GM18502 (cell line): ENCODE measurements at regions not wholly inside any gene's neighbourhood (a gene's known extent, or its start where the extent isn't known, plus 50 kb on each side); places are given as distances from the start of the nearest gene placed in this dataset.

Experiments used
- ATAC-seq: cut with Tn5 transposase; IDR thresholded peaks from one replicate; pipeline ENCODE4 v1.9.1; 2021; ENCODE audit warnings: mild to moderate bottlenecking; ENCODE audit not compliant: unreplicated experiment, poor library complexity

DNA sequence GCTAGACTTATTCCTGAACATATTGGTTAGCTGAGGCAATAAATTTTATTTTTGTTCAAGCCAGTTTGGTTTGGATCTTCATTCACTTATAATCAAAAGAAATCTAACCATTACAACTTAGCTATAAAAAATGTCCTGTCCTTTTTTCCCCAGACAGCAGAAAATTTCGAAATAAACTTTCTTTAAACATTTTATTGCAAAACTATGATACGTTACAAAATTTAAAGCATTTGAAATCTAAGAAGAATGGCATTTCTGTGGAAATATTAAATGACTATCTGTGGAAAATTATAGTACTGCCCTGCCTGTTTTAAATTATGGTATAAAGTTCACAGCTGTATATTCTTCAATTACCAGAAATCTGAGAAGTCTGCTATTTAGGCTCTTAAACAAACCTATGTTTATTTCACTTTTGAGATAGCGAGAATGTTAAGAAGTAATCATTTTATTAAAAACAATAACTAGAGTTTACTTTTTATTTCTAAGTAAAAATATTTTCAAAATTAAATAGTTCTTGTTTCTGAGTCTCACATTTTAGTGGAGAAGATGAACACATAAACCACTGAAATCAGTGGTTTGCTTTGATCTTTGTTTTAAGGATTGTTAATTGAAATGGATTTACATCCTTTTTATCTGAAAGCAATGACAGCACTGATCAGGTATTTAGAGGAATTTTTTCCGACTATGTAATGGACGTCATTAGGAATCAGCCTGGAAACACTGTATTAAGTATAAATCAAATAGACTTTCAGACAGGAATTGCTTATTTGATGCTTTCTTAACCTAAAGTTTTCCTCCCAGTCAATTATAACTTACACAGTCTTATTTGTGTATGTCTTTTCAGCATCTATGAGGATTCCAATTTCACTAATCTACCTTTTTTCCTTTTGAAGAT is 553.7 kb downstream of the COL12A1 start:
- ATAC-seq = no peak

DNA sequence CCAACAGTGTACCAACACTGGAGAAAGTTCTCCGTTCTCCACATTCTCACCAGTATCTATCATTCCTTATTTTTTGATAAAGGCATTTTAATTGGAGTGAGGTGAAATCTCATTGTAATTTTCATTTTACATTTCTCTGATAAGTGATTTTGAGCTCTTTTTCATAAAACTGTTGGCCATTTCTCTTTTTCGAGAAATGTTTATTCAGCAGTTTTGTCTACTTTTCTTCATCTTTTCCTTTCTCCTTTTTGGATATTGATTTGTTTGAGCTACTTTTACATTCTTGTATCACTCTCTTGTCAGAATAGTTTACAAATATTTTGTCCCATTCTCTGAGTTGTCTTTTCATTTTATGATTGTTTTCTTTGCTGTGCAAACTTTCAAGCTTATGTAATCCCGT is 555.2 kb downstream of the COL12A1 start:
- ATAC-seq = no peak

GRCh38 chr6:74646461-74646860 is 559.4 kb downstream of the COL12A1 start:
- no peak for ATAC-seq

- ATAC-seq = no peak
Measured at GRCh38 chr6:74645108-74645849, 560.6 kb downstream of the COL12A1 start.

DNA sequence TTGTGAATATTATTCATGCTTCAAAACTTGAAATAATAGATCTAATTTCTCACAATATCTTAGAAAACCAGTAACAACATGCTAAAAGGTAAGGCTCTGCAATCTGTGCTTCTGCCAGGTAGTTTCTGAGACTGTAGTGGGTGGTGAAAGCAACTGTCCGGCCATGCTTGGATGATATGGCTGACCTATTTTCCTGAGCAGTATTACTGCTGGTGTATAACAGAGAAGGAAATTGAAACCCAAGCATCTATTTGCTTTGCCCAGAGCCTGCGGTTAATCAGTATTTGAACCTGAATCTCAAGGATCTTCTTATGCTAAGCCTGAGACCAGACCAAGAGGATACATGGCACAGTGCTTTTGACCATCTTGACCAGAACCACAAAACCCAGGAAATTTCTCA is 563.8 kb downstream of the COL12A1 start:
- no peak for ATAC-seq

DNA sequence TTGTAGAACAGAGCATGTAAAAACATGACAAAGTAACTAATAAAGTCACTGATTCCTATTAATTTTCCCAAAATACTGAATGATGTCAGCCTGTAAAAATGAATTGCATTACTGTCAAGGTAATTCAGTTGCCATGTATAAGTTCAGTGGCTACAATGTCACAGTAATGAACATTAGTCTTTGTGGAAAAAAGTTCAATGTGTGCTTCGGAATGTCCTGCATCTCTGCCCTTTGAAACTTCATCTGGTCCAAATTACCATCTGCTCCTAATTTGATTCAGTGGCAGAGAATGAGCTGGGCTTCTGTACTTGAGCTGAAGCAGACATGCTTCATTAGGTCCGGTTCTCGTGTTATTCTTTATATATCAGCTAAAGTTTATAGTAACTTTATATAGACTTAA is 567.4 kb downstream of the COL12A1 start:
- ATAC-seq = no peak

DNA sequence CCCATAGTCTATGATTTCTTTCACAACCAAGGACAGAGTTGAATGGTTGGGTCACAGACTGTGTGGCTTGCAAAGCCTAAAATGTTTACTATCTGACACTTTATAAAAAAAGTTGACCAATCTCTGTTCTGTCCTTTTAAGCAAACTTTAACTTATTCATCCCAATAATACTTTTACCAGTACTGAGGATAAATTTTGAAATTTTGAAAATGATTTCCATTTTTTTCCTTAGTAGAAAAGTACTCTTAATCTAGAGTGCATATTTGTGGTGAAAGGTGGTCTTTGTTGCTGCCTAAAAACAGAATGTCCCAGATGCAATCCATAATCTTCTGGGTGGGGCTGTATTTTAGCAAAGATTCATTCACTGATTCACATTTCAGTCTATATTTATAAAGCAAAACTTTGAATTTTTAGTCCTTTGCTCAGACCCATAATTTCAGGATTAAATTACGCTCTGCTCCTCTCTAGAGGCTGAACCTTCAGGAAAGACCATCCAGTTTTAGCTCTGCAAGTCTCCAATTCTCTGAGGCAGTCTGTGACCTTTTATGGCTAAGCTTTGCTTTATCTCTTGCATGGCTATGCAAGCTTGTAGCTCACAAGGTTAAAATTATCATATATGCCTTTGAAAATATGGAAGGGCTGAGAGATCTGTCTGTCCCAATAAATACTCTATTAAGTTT is 573.5 kb downstream of the COL12A1 start:
- no peak for ATAC-seq

DNA sequence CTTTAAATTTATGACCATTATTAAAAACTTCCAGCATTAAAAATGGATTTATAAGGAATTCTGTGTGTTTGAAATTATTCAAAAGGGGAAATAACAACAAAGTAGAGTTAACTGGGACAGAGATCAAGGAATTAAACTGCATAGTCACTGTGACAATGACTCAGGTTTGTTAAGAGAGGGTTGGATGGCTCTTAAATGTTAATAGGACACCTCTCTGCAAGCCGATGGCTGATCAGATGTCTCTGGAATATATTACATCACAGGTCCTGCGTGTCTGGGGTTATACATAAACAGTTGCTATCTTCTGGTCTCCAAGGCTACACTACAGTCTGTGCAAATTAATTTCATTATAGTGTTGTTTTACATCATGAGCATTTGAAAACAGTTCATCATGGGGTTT is 574.3 kb downstream of the COL12A1 start:
- no peak for ATAC-seq

DNA sequence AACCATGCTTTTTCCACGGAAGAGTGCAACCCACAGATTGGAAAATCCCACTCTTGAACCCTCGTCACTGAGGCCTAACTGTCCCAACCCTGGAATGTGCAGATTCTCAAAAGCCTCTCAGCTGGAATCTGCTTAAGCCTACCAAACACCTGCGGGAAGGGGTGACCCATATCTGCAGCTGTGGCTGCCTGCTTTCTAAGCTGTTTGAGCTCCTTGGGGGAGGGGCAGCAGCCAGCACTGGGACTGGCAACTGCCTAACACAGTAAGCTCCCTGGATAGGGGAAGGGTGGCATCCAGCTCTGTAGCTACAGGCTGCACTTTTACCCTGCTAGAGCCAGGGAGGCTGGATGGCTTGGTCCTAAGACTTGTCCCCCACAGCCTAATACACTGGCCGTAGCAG is 579.6 kb downstream of the COL12A1 start:
- ATAC-seq = no peak

DNA sequence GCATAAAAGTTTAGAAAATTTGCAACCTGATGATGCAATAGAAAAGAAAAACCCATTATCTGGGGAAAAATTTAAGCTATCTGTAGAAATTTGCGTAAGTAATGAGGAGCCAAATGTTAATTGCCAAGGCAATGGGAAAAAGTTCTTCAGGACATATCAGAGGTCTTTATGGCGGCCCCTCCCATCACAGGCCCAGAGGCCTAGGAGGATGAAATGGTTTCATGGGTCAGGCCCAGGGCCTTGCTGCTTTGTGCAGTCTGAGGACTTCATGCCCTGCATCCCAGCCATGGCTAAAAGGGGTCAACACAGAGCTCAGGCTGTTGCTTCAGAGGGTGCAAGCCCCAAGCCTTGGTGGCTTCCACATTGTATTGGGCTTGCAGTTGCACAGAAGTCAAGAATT is 582.8 kb downstream of the COL12A1 start:
- ATAC-seq = no peak

DNA sequence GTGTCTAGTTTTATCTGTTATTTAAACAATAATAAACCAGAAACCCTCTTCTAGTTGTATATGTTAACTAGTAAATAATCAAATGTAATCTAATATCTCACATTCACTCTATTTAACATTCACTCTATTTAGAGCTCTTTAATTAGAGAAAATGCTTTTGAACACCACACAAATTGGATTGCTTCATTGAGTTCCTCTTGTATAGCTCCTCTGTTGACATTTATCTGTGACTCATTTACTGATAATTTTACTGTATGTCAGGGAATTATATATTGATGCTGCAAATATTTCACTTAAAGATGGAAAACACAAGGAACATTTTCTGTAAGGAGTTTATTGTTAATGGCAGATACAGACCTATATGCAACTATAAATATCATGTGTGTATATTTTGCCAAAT is 594.6 kb downstream of the COL12A1 start:
- no peak for ATAC-seq

DNA sequence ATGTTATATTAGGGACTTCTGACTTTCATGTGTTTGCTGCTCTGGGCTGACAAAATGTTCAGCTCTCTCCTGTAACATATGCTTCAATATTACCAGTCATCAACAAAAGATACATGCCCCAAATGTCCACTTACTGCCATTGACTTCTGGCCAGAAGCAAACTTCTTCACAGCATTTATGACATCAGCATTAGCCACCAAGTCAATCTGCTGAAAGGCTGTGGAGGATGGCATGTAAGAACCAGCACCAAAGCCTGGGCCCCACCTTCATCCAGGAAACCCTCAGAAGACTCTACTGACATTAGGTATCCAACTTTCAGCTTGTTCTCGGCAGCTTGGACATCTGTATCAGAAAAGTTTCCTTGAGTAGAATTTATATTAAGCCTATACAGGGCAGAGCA is 595.5 kb downstream of the COL12A1 start:
- no peak for ATAC-seq

- no peak for ATAC-seq
Measured at GRCh38 chr6:74609871-74610270, 596.0 kb downstream of the COL12A1 start.

- no peak for ATAC-seq
Measured at GRCh38 chr6:74607934-74608333, 597.9 kb downstream of the COL12A1 start.

DNA sequence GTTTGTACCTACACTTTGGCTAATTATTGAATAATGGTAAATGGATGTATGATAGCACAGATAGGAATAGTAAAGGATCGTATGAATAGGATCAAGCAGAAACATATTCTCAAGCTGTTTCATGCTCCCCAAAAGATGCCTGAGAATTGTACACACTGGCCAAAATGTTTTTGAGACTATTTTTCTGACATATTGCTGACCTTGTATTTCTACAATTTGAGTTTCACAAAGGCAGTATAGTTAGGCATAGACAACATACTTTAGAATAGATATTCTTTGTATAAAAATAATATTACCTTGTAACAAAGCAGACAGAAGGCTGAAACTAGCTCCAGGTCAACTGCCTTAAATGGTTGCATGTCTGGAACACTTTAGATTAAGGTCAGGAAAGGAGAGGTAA is 598.4 kb downstream of the COL12A1 start:
- no peak for ATAC-seq

DNA sequence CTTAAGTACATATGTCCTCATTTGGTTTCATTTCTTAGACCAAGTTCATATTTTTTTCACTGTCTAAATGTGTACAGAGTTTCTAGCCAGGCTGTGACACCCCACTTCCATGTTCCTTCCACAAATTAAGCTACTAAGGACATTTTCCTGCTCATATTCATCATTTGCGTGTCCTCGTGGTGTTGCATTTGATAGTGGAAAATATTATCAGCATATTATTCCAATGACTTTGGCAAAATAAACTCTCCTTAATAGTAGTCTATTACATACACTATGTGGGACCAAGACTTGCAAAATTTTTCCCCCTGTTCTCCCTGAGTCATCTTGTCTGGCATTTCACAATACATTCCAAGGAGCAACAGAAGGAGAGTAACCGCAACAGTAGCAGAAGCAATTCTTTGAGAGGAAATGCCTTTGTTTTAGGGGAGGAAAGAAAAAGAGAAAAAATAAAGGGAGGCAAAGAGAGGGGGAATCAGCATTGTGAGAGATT is 599.2 kb downstream of the COL12A1 start:
- no peak for ATAC-seq

DNA sequence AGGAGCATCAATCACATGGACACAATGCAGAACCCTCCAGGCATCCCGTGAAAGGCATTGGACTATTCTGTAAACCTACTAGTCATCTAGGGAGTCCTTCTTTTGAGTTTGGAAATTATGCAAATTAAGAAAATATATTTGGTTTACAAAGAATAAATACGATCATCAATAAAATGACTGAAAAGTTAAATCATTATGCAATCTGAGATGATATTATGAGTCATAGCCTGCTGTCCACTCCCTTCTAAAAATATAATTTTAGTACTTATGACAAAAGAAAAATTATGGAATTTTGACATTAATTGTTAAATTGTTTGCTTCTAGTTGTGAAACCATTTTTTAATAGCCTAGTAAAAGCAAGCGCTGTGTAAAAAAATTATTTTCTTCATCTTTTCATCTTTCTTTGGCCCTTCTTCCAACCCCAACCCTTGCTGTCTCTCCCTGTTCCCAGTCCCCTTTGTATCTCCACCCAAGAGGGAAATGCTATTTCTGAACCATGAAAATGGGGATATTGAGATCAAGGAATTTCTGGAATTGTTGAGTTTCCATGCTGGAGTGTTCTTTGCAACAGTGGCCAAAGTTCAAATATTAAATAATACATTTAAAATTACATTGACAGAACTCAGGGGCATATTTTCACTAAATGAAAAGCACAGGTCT is 599.8 kb downstream of the COL12A1 start:
- no peak for ATAC-seq

GRCh38 chr6:74604279-74604678 is 601.6 kb downstream of the COL12A1 start:
- no peak for ATAC-seq

DNA sequence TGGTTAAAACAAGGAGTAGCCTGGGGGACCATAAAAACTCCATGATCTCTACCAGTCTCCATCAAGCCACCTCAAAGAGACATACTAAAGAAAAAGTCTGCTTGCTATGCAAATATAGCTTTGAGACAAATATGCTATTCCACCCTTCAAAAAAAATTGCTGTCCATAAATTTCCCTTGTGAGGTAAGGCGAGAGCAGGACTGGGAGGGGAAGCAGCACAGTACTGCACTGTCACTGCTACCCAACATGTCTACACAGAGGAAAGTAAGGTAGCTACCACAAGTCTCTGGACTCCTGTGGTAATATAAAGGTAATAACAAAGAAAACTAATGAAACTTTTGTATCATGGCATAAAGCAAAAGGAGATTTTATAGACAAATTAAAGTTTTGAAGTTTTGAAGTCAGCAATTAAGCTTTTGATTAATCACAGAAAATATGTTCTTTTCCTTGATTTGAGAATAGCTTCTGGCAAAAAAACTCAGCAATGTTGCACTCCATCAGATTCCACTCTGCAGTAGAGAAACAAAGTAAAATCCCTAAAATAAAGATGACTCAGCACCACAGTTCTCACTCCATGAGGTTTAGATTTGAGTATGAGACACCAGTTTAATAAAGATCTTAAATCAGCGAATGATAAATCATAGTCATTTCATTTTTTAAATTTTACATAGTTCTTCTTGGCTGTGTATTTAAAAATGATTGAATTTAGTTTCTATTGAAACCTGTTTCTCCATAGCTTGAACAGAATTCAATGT is 602.4 kb downstream of the COL12A1 start:
- ATAC-seq = no peak

- no peak for ATAC-seq
Measured at GRCh38 chr6:74602206-74602605, 603.6 kb downstream of the COL12A1 start.
